Keratinocyte (primary cell): ENCODE measurements at regions not wholly inside any gene's neighbourhood (a gene's known extent, or its start where the extent isn't known, plus 50 kb on each side); places are given as distances from the start of the nearest gene placed in this dataset.

Source experiments
- DNase-seq: peaks from one replicate; pipeline ENCODE4 v3.0.0-alpha.2; 2011; ENCODE audit warnings: low read depth, missing footprints, low spot score
- FAIRE-seq: peaks from 2 replicates; lab custom pipeline; 2011; peaks lifted over from hg19 to GRCh38; lab: Jason Lieb, UNC
- H2AFZ ChIP-seq: 2 replicates; pipeline ENCODE4 v1.6.0; 2012; ENCODE audit warnings: low read length, control low read depth, inconsistent platforms; ENCODE audit not compliant: control insufficient read depth
- H3K27ac ChIP-seq: 2 replicates; pipeline ENCODE4 v1.5.1; 2011; ENCODE audit warnings: low read length; ENCODE audit not compliant: control insufficient read depth, insufficient read depth
- H3K27me3 ChIP-seq: 3 replicates; pipeline ENCODE4 v1.6.0; 2011; ENCODE audit warnings: low read length; ENCODE audit not compliant: control insufficient read depth, insufficient read depth; ENCODE audit errors: extremely low read depth
- H3K36me3 ChIP-seq, 2 experiments: 2 replicates in 1 of 2; 3 replicates in 1 of 2; pipeline ENCODE4 v1.5.1; 2011; ENCODE audit warnings: low read length in 2 of 2, mild to moderate bottlenecking in 1 of 2; ENCODE audit not compliant: control insufficient read depth in 2 of 2, insufficient read depth in 2 of 2; ENCODE audit errors: extremely low read depth in 1 of 2
- H3K4me1 ChIP-seq: 3 replicates; pipeline ENCODE4 v1.5.1; 2011; ENCODE audit warnings: low read length; ENCODE audit not compliant: control insufficient read depth, insufficient read depth; ENCODE audit errors: extremely low read depth
- H3K4me2 ChIP-seq: 3 replicates; pipeline ENCODE4 v1.6.0; 2011; ENCODE audit warnings: low read depth, low read length; ENCODE audit not compliant: control insufficient read depth, insufficient read depth; ENCODE audit errors: extremely low read depth
- H3K4me3 ChIP-seq, 3 experiments: fragments of 200-600 bp in 1 of 3; sonication (generic) in 1 of 3; 2 replicates in 2 of 3; 3 replicates in 1 of 3; pipeline ENCODE4 v1.5.1; 2011 to 2016; ENCODE audit warnings: low read length in 3 of 3, mild to moderate bottlenecking in 3 of 3, control low read depth in 2 of 3, inconsistent platforms in 1 of 3, low read depth in 1 of 3, mixed read lengths in 1 of 3, mixed run types in 1 of 3, moderate library complexity in 1 of 3; ENCODE audit not compliant: control insufficient read depth in 2 of 3, insufficient read depth in 2 of 3; ENCODE audit errors: extremely low read depth in 1 of 3
- H3K79me2 ChIP-seq: 2 replicates; pipeline ENCODE4 v1.6.0; 2012; ENCODE audit warnings: low read length; ENCODE audit not compliant: control insufficient read depth, insufficient read depth
- H3K9ac ChIP-seq: 3 replicates; pipeline ENCODE4 v1.6.0; 2011; ENCODE audit warnings: low read length; ENCODE audit not compliant: control insufficient read depth, insufficient read depth; ENCODE audit errors: extremely low read depth
- H3K9me1 ChIP-seq: 3 replicates; pipeline ENCODE4 v1.6.0; 2011; ENCODE audit warnings: low read length; ENCODE audit not compliant: control insufficient read depth, insufficient read depth; ENCODE audit errors: extremely low read depth
- H3K9me3 ChIP-seq: 2 replicates; pipeline ENCODE4 v1.5.1; 2012; ENCODE audit warnings: low read depth, low read length; ENCODE audit not compliant: control insufficient read depth
- H4K20me1 ChIP-seq: 3 replicates; pipeline ENCODE4 v1.6.0; 2011; ENCODE audit warnings: low read length; ENCODE audit not compliant: control insufficient read depth, insufficient read depth; ENCODE audit errors: extremely low read depth
- EZH2 ChIP-seq: IDR thresholded peaks from one replicate; pipeline ENCODE4 v1.6.1; 2012; ENCODE audit warnings: inconsistent platforms, mild to moderate bottlenecking, low read length, moderate library complexity
- dilution Hi-C: fragments of 300-500 bp; cut with MboI; formaldehyde crosslinking; loops from one replicate; pipeline ENCODE4 v1.7.0; 2020; ENCODE audit warnings: low sequenced_read_pairs; ENCODE audit not compliant: extremely low pct_ligation_motif_present
- TF ChIP-seq, protein P1 (sequence below), 3 experiments: IDR thresholded peaks in 1 of 3; conservative IDR thresholded peaks in 1 of 3; optimal IDR thresholded peaks in 1 of 3; 2 replicates in 2 of 3; 3 replicates in 1 of 3; pipeline versions ENCODE3 to v1.5.1; 2011; ENCODE audit warnings: low read length in 3 of 3, mild to moderate bottlenecking in 3 of 3, moderate library complexity in 2 of 3, control low read depth in 1 of 3, inconsistent platforms in 1 of 3; ENCODE audit not compliant: insufficient read depth in 2 of 3; ENCODE audit errors: extremely low read depth in 1 of 3

DNA sequence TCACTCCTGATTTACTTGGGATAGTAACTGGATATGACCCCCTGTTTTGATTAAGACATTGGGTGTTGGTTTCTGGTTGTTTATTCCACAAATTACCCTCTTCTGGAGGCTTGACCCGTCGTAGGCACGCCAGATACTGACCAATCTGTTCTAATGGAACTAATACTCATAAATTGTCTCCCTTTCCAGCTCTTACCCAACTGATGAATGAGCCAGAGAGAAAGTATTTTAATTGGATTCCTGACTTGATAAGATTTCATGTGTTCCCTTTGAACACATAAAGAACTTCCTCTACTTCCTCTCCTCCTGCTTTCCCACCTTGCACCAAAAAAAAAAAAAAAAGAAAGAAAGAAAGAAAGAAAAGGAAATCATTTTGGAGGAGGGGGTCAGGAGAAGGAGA lies 340.9 kb downstream of the PCNX1 start:
- Histone ChIP-seq H3K9me1 (no peaks in the 10 kb centered on the region), H3K79me2 (no peaks in the 10 kb centered on the region), H3K9me3 (peaks cover 3% of the 10 kb centered on the region), H3K4me1 (peaks cover 6% of the 10 kb centered on the region), H2AFZ (no peak overlapping the region), H3K4me3 (no peak overlapping the region), H3K36me3 (no peaks in the 10 kb centered on the region), H4K20me1 (no peaks in the 10 kb centered on the region), H3K27ac (no peak overlapping the region), H3K4me2 (no peak overlapping the region), H3K9ac (no peak overlapping the region), H3K27me3 (no peaks in the 10 kb centered on the region)
- FAIRE-seq (no peak), DNase-seq (no peak)
- dilution Hi-C loops, result no loop called here
- TF ChIP-seq, protein P1, sequence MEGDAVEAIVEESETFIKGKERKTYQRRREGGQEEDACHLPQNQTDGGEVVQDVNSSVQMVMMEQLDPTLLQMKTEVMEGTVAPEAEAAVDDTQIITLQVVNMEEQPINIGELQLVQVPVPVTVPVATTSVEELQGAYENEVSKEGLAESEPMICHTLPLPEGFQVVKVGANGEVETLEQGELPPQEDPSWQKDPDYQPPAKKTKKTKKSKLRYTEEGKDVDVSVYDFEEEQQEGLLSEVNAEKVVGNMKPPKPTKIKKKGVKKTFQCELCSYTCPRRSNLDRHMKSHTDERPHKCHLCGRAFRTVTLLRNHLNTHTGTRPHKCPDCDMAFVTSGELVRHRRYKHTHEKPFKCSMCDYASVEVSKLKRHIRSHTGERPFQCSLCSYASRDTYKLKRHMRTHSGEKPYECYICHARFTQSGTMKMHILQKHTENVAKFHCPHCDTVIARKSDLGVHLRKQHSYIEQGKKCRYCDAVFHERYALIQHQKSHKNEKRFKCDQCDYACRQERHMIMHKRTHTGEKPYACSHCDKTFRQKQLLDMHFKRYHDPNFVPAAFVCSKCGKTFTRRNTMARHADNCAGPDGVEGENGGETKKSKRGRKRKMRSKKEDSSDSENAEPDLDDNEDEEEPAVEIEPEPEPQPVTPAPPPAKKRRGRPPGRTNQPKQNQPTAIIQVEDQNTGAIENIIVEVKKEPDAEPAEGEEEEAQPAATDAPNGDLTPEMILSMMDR (optimal IDR thresholded peaks at IDR 0.05 in 1 of 3, IDR thresholded peaks at IDR 0.05 in 1 of 3, conservative IDR thresholded peaks at IDR 0.05 in 1 of 3; ENCODE audit: extremely low read depth in 1 of 3, insufficient read depth in 2 of 3, low read length in 3 of 3), result no peak
- TF ChIP-seq EZH2, result no peak

DNA sequence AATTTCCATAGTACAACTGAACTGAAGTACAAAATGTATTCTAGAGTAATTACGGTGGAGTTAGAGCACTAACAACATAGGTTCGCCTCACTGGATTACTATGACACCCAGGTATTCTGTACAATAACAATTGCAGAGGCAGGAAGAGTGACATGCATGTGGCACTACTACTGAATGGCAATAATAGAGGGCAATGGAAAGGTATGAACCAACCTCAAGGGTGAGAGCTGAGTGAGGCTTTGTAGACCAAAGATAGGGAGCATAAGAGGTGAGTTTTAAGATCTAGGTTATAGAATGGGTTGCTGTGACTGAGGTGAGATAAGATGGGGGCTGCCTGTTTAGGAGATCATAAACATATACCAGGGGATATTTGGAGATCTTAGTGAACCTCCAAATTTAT lies 343.1 kb downstream of the PCNX1 start:
- Histone ChIP-seq H3K4me3 (no peak overlapping the region), H3K4me2 (no peak overlapping the region), H3K4me1 (peaks cover 6% of the 10 kb centered on the region), H3K27ac (no peak overlapping the region), H3K79me2 (no peaks in the 10 kb centered on the region), H3K36me3 (no peaks in the 10 kb centered on the region), H3K9me1 (no peaks in the 10 kb centered on the region), H2AFZ (no peak overlapping the region), H3K27me3 (no peaks in the 10 kb centered on the region), H4K20me1 (no peaks in the 10 kb centered on the region), H3K9me3 (peaks cover 3% of the 10 kb centered on the region), H3K9ac (no peak overlapping the region)
- no peak for TF ChIP-seq EZH2
- TF ChIP-seq, protein P1 (optimal IDR thresholded peaks at IDR 0.05 in 1 of 3, IDR thresholded peaks at IDR 0.05 in 1 of 3, conservative IDR thresholded peaks at IDR 0.05 in 1 of 3; ENCODE audit: extremely low read depth in 1 of 3, insufficient read depth in 2 of 3, low read length in 3 of 3), result no peak
- FAIRE-seq (no peak), DNase-seq (no peak)
- dilution Hi-C loops, result no loop called here
